GM19324 (cell line): ENCODE measurements at regions not wholly inside any gene's neighbourhood (a gene's known extent, or its start where the extent isn't known, plus 50 kb on each side); places are given as distances from the start of the nearest gene placed in this dataset.

ENCODE experiments used
- ATAC-seq: cut with Tn5 transposase; IDR thresholded peaks from one replicate; pipeline ENCODE4 v1.9.1; 2021; ENCODE audit warnings: mild to moderate bottlenecking, moderate library complexity; ENCODE audit not compliant: unreplicated experiment, low FRiP score

- ATAC-seq: no peak
These were observed 136.3 kb upstream of the GATA6 start for GRCh38 chr18:22033085-22033484.

GRCh38 chr18:22034276-22034675 is 135.1 kb upstream of the GATA6 start:
- ATAC-seq: no peak

GRCh38 chr18:22040533-22040932 is 128.9 kb upstream of the GATA6 start:
- ATAC-seq: no peak

GRCh38 chr18:22043837-22044236 is 125.6 kb upstream of the GATA6 start:
- ATAC-seq: no peak

GRCh38 chr18:22044474-22045220 is 124.7 kb upstream of the GATA6 start:
- ATAC-seq: no peak

- ATAC-seq: no peak
These were observed 124.0 kb upstream of the GATA6 start for GRCh38 chr18:22045221-22045918.

- no peak for ATAC-seq
These were observed 122.9 kb upstream of the GATA6 start for GRCh38 chr18:22046473-22046872.

GRCh38 chr18:22047485-22047884 is 121.9 kb upstream of the GATA6 start:
- no peak for ATAC-seq

- no peak for ATAC-seq
These were observed 121.2 kb upstream of the GATA6 start for GRCh38 chr18:22048221-22048620.

- ATAC-seq: no peak
These were observed 120.3 kb upstream of the GATA6 start for GRCh38 chr18:22048932-22049615.

- no peak for ATAC-seq
These were observed 116.8 kb upstream of the GATA6 start for GRCh38 chr18:22052405-22053105.

- ATAC-seq: no peak
These were observed 113.7 kb upstream of the GATA6 start for GRCh38 chr18:22055466-22056238.

- no peak for ATAC-seq
These were observed 112.4 kb upstream of the GATA6 start for GRCh38 chr18:22056950-22057349.

GRCh38 chr18:22057908-22058527 is 111.4 kb upstream of the GATA6 start:
- ATAC-seq: no peak

GRCh38 chr18:22060361-22060760 is 109.0 kb upstream of the GATA6 start:
- no peak for ATAC-seq

GRCh38 chr18:22063102-22063501 is 106.3 kb upstream of the GATA6 start:
- no peak for ATAC-seq

GRCh38 chr18:22063672-22064071 is 105.7 kb upstream of the GATA6 start:
- no peak for ATAC-seq

- no peak for ATAC-seq
These were observed 104.8 kb upstream of the GATA6 start for GRCh38 chr18:22064581-22064980.

GRCh38 chr18:22065311-22065710 is 104.1 kb upstream of the GATA6 start:
- no peak for ATAC-seq

GRCh38 chr18:22066083-22066485 is 103.3 kb upstream of the GATA6 start:
- no peak for ATAC-seq
